ENCODE measurements at regions not wholly inside any gene's neighbourhood (a gene's known extent, or its start where the extent isn't known, plus 50 kb on each side); places are given as distances from the start of the nearest gene placed in this dataset.

DNA sequence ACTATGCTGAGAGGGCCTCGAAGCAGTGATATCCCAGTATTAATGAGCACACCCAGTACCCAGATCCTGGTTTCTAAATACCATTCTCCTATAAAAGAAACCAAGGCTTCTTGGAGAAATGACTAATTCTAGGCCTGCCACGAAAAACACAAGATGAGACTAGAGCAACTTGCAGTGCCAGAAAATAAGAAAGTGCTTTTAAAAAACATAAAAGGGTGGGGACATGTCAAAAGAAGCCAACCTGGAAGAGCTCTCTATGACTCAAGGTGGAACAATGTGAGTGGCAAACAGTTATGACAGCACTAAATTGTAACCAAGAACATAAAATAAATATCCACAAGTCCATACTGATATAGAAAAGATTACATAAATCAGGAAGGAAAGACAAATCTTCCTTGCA, 153.2 kb upstream of the KCNJ18 start:
- TF ChIP-seq POLR2AphosphoS5 (IDR thresholded peaks at IDR 0.05; ENCODE audit: control insufficient read depth, insufficient read depth, low read depth, low read length) (no peak), CREB1 (IDR thresholded peaks at IDR 0.05) (no peak), CREB1 (CRISPR knock-in tag; IDR thresholded peaks at IDR 0.05) (no peak)
